ENCODE measurements at regions not wholly inside any gene's neighbourhood (a gene's known extent, or its start where the extent isn't known, plus 50 kb on each side); places are given as distances from the start of the nearest gene placed in this dataset.

DNA sequence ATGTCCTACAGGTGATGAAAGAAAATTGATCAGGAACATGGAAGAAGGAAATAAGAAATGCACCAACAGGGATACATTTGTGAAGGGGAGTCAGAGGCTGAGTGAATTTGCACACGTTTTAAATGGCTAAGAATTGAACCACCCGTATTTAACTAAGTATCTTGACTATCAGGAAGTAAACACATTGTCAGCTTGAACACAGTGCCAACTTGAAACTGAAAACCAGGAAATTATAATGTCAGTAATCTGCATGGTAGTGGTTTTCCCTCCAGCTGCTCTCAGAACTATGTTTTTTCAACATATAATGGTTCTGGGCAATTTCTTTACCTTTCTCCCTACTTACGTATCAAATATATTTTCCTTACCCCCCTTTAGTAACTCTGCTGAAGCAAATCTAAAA is 366.5 kb upstream of the POU3F2 start:
- Histone ChIP-seq H3K4me1 (ENCODE audit: control insufficient read depth in 1 of 2, low read depth in 2 of 2) (no peaks in the 10 kb centered on the region), H3K27me3 (replicated peaks; ENCODE audit: insufficient read depth) (no peaks in the 10 kb centered on the region), H3K36me3 (no peaks in the 10 kb centered on the region), H3K4me3 (no peak overlapping the region), H3K9me3 (peaks cover 6% of the 10 kb centered on the region), H3K27ac (no peak overlapping the region)
- TF ChIP-seq, protein P1, sequence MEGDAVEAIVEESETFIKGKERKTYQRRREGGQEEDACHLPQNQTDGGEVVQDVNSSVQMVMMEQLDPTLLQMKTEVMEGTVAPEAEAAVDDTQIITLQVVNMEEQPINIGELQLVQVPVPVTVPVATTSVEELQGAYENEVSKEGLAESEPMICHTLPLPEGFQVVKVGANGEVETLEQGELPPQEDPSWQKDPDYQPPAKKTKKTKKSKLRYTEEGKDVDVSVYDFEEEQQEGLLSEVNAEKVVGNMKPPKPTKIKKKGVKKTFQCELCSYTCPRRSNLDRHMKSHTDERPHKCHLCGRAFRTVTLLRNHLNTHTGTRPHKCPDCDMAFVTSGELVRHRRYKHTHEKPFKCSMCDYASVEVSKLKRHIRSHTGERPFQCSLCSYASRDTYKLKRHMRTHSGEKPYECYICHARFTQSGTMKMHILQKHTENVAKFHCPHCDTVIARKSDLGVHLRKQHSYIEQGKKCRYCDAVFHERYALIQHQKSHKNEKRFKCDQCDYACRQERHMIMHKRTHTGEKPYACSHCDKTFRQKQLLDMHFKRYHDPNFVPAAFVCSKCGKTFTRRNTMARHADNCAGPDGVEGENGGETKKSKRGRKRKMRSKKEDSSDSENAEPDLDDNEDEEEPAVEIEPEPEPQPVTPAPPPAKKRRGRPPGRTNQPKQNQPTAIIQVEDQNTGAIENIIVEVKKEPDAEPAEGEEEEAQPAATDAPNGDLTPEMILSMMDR (IDR thresholded peaks at IDR 0.05) = no peak
- ATAC-seq (ENCODE audit: insufficient number of reproducible peaks, low FRiP score, low read depth) (no peak), DNase-seq (ENCODE audit: low spot score) (no peak)

DNA sequence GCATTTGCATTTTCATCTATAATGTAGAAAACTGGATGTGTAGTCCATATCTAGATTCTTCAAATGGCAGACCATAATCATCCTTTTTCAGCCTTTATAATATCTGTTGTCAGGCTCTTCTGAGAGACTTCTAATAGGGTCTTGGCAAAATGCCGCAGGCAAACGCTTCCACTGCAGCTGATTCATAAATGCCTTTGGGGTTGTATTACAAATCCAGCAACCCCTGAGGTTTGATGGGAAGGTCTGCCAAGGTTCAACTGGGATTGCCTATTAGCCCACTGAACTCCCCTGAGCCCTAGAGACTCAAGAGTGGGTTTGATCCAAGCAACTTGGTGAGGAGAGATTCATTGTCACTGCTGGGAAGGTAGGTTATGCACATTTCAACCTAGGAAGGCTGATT is 365.2 kb upstream of the POU3F2 start:
- Histone ChIP-seq H3K4me3 (no peak overlapping the region), H3K27me3 (replicated peaks; ENCODE audit: insufficient read depth) (no peaks in the 10 kb centered on the region), H3K4me1 (ENCODE audit: control insufficient read depth in 1 of 2, low read depth in 2 of 2) (no peaks in the 10 kb centered on the region), H3K36me3 (no peaks in the 10 kb centered on the region), H3K27ac (no peak overlapping the region), H3K9me3 (peaks cover 6% of the 10 kb centered on the region)
- no peak for DNase-seq (ENCODE audit: low spot score)
- TF ChIP-seq, protein P1 (IDR thresholded peaks at IDR 0.05) = no peak
- ATAC-seq (ENCODE audit: insufficient number of reproducible peaks, low FRiP score, low read depth) = no peak

DNA sequence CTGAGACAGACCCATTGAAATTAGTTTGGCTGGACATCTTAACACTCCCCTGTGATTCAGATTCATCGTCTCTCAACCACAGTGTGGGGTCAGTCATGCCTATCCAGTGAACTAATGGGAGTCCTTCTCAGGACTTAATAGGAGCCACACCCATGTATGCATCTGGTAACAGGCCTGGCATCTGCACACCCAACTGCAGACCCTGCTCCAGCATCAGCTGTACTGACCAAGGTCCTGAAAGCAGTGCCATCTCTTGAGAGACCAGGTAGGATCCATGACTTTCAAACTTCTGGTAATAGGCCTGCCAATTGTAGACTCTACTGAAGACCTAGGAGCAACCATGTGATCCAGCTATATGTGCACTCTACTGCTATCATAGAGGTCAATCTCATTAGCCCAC is 363.6 kb upstream of the POU3F2 start:
- H3K9me3 ChIP-seq = peaks cover 6% of the 10 kb centered on the region
- no peaks in the 10 kb centered on the region for H3K4me1 ChIP-seq (ENCODE audit: control insufficient read depth in 1 of 2, low read depth in 2 of 2)
- DNase-seq (ENCODE audit: low spot score) (no peak), ATAC-seq (ENCODE audit: insufficient number of reproducible peaks, low FRiP score, low read depth) (no peak)
- H3K36me3 ChIP-seq = no peaks in the 10 kb centered on the region
- no peaks in the 10 kb centered on the region for H3K27me3 ChIP-seq (replicated peaks; ENCODE audit: insufficient read depth)
- TF ChIP-seq, protein P1 (IDR thresholded peaks at IDR 0.05) = no peak
- H3K4me3 ChIP-seq = no peak overlapping the region
- H3K27ac ChIP-seq = no peak overlapping the region

DNA sequence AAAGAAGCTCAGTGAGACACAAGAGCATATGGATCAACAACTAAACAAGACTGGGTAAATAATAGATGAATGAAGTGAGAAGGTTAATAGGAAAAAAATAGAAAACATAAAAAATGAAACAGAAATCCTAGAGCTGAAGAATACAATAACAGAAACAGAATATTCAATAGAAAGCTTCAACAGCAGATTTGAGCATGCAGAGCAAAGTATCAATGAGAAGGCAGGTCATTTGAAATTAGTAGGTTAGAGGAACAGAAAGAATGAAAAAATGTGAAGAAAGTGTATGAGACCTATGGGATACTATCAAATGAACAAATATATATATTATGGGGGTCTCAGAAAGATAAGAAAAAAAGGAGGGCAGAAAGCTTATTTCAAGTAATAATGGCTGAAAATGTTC is 362.9 kb upstream of the POU3F2 start:
- TF ChIP-seq, protein P1 (IDR thresholded peaks at IDR 0.05) = no peak
- H3K36me3 ChIP-seq = no peaks in the 10 kb centered on the region
- ATAC-seq (ENCODE audit: insufficient number of reproducible peaks, low FRiP score, low read depth) = no peak

DNA sequence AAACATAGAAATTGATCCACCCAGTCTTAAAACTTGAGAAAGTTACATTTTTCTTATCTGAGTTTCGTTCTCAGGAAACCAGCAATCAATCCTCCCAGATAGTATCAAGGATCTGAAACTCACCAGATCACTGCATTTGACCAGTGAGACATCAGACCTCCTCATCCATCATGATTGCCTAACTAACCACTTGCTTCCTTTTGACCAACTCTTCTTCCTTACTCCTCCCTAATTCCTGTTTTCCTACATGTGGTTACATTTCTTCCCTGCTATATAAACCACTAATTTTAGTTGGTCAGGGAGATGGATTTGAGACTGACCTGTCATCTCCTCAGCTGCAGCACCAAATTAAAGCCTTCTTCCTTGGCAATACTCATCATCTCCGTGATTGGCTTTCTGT is 357.1 kb upstream of the POU3F2 start:
- no peaks in the 10 kb centered on the region for H3K4me1 ChIP-seq (ENCODE audit: control insufficient read depth in 1 of 2, low read depth in 2 of 2)
- no peak overlapping the region for H3K4me3 ChIP-seq
- no peak overlapping the region for H3K27ac ChIP-seq
- H3K36me3 ChIP-seq = no peaks in the 10 kb centered on the region
- H3K27me3 ChIP-seq (replicated peaks; ENCODE audit: insufficient read depth) = no peaks in the 10 kb centered on the region
- TF ChIP-seq, protein P1 (IDR thresholded peaks at IDR 0.05) = no peak
- no peak for DNase-seq (ENCODE audit: low spot score)
- no peak for ATAC-seq (ENCODE audit: insufficient number of reproducible peaks, low FRiP score, low read depth)
- no peaks in the 10 kb centered on the region for H3K9me3 ChIP-seq

More for the DNA sequence above, 362.9 kb upstream of the POU3F2 start:
- H3K27me3 ChIP-seq (replicated peaks; ENCODE audit: insufficient read depth) = no peaks in the 10 kb centered on the region
- no peak overlapping the region for H3K27ac ChIP-seq
- H3K4me1 ChIP-seq (ENCODE audit: control insufficient read depth in 1 of 2, low read depth in 2 of 2) = no peaks in the 10 kb centered on the region
- no peak overlapping the region for H3K4me3 ChIP-seq
- no peak for DNase-seq (ENCODE audit: low spot score)
- peaks cover 6% of the 10 kb centered on the region for H3K9me3 ChIP-seq
